Endothelial cell of hepatic sinusoid (primary cell): ENCODE measurements at regions not wholly inside any gene's neighbourhood (a gene's known extent, or its start where the extent isn't known, plus 50 kb on each side); places are given as distances from the start of the nearest gene placed in this dataset.

Source experiments
- in situ Hi-C: cut with HindIII; loops from 2 replicates; pipeline ENCODE4 v1.10.0; 2017; ENCODE audit warnings: low sequenced_read_pairs

DNA sequence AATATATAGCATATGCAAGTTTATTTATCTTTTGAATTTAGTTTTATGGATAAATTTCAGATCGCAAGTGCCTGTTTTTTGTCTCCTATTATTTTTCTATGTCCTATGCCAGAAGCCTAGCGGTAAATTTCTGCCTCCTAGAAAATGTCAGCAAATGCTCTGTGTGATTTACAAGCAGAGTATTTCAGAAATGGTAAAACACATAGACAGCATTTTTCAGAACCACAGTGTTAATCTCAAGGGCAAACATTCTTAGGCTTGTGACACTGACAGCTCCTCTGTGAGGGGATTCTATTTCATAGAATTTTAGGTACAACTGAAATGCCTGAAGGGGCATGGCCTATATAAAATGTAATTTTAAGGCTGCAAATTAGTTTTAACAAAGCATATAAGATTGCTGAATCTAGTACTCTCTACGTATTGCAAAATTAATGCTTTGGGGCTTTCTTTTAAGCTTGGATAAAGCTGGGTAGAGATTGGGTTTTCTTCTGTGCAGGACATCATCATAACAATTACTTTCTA is 89.9 kb upstream of the PTCHD4 start:
- in situ Hi-C loops = no loop called here

DNA sequence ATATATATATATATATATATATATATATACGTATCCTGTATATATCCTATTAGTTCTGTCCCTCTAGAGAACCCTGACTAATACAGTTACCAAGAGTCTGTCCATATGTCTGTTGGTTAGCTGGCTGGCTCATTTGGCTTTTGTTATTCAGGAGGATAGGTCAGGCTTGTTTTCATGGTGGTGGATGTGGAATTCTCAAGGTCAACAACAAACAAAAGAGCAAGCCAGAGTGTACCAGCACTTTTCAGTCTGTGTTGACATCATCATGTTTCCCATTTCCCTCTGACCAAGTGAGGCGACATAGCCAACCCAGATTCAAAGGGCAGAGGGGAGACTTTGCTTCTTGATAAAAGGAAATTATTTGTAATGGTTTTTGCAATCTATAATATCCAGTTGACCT is 88.5 kb upstream of the PTCHD4 start:
- in situ Hi-C loops = no loop called here

DNA sequence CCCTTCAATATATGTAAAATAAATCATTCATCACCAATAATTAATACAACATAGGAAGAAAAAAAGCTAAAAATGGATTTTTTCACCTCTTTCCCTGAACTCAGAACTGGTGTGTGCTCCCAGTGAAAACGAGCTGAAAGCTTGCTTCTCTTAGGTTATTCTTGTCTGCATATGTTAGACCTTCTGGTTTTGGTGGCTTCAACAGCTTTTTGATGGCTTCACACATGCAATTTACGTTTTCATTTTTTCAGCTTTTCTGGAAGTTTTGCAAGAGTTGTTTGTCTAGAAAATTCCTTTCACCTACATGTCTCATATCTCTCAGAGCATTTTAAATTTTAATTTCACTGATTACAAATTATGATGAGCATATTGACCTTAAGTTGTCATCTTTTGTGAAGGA is 86.9 kb upstream of the PTCHD4 start:
- in situ Hi-C loops = no loop called here

DNA sequence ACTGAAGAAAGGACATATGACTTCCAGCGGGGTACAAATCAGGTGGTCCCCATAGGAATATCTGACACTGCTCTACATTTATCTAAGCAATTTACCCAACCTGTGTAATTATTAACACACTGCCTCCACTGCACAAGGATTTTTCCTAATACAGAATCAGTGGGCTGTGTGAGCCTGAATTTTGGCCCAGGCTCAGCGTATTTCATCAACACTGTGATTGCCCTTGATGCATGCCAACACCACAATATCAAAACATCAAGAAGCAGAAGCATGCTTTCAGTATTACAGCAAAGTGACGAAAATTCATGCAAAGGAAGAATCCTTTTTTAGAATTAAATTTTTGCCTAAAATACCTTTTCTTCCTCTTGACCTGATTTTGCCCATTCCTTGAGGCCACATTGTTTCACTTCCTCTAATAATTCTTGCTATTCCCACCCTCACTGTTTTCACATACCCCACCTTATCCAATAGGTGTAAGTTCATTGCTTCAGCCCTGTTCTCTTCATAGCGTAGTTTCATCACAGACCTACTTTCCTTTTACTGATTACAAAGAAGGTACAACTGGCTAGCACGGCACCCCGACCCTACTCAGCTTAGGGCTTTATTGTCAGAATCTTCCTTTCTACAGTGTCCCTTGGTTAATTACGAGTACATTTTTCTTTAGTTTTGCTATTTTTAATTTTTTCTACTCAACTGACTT is 83.7 kb upstream of the PTCHD4 start:
- in situ Hi-C loops = no loop called here

GRCh38 chr6:48188158-48188557 is 77.2 kb upstream of the PTCHD4 start:
- in situ Hi-C loops = no loop called here

- in situ Hi-C loops = no loop called here
These were observed 75.7 kb upstream of the PTCHD4 start for GRCh38 chr6:48186746-48187145.

GRCh38 chr6:48184648-48185047 is 73.7 kb upstream of the PTCHD4 start:
- in situ Hi-C loops = no loop called here

- in situ Hi-C loops = no loop called here
These were observed 73.0 kb upstream of the PTCHD4 start for GRCh38 chr6:48183811-48184605.

DNA sequence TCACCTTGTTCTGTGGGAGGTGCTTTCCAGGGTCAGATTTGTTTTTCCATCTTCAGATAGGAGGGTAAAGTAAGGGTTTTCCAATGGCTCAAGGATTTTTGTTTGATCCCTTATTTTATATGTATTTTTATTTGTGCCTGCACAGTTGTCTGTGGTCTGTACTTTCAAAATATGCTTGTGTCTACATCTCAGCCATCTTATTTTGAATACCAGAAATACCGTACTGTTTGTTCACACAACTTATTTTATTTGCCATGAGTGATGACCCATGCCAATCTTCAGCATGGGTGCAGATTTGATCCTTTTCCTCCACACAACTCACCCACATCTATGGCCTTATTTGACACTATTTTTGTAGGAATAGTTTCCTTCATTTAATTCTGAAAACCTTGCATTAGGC is 72.2 kb upstream of the PTCHD4 start:
- in situ Hi-C loops = no loop called here

DNA sequence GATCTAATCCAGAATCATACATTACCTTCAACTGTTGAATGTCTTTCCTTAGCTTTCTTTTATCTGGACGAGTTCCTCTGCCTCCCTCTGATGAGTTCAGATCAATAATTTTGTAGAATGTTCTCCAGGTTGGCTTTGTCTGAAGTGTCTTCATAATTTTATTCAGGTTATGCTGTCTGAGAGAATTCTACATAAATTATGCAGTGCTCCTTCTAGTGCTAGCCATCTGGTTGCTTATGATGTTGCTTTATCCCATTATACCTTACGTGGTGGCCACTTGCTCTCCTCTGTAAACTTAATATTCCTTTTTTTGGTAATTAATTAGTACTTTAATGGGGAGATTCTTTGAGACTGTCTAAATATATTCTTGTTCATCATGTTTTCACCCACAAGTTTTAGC is 67.7 kb upstream of the PTCHD4 start:
- in situ Hi-C loops = no loop called here

- in situ Hi-C loops = no loop called here
These were observed 66.8 kb upstream of the PTCHD4 start for GRCh38 chr6:48177786-48178185.

DNA sequence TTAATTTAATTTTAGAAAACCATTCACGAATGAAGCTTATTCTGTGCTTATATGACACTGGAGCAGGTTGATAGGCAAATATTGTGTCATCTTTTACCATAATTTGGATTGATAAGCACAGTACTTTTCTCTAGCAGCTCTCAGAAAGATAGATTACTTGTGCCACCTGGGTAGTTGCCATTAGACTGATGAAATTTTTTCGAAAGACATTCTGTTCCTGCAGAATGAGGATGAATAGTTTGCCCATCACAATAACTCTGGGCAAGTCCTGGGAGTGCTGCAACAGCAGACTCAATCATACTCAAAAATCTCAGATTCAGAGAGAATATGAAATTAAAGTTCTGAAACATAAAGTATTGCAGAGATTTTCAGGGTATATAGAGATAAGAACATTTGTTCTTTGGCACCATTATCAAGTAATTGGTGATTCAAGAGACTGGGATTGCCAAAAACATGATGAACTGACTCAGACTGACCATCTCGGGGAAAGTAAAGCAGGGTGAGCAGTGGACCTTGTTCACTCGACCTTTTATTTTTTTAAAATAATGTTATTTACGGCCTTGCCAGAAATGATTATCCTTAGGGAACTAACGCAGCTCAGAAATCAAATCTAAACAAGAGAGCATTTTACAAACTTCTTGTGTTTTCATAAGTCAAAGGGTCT is 65.8 kb upstream of the PTCHD4 start:
- in situ Hi-C loops = no loop called here

DNA sequence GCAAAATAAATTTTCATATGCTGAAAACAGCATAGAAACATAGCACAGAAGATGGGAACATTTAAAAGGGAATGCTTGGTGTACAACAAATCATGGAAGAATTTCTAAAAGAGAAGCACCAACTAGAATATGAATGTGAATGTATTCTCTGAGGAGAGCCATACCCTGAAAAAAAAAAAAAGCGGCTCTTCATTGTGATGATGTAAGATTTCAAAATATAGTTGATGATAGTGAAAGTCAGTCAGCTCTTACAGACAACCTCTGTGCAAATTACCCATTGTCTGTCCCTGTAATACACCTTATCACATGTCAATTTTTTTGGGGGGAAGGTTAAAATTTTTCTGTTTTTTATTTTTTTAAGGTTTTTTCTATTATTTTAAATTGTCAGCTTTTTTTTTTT is 58.6 kb upstream of the PTCHD4 start:
- in situ Hi-C loops = no loop called here
